GM19351 (cell line): ENCODE measurements at regions not wholly inside any gene's neighbourhood (a gene's known extent, or its start where the extent isn't known, plus 50 kb on each side); places are given as distances from the start of the nearest gene placed in this dataset.

ENCODE experiments used
- ATAC-seq: cut with Tn5 transposase; IDR thresholded peaks from one replicate; pipeline ENCODE4 v1.9.1; 2021; ENCODE audit warnings: mild to moderate bottlenecking, moderate library complexity; ENCODE audit not compliant: unreplicated experiment

DNA sequence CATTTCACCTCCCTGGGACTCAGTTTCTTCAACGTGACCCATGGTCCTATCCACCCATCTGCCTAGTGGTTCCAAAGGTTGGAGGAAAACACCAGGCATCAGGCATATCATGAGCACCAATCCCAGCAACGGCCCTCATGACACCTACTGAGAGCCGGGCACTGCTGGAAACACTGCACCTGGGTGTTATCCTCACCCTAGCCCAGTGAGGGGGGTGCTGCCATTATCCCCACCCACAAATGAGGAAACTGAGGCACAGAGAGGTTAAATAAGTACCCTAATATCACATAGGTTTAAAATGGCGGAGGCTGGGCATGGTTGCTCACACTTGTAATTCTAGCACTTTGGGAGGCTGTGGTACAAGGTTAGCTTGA lies 206.9 kb downstream of the MATN1 start:
- ATAC-seq, result no peak

DNA sequence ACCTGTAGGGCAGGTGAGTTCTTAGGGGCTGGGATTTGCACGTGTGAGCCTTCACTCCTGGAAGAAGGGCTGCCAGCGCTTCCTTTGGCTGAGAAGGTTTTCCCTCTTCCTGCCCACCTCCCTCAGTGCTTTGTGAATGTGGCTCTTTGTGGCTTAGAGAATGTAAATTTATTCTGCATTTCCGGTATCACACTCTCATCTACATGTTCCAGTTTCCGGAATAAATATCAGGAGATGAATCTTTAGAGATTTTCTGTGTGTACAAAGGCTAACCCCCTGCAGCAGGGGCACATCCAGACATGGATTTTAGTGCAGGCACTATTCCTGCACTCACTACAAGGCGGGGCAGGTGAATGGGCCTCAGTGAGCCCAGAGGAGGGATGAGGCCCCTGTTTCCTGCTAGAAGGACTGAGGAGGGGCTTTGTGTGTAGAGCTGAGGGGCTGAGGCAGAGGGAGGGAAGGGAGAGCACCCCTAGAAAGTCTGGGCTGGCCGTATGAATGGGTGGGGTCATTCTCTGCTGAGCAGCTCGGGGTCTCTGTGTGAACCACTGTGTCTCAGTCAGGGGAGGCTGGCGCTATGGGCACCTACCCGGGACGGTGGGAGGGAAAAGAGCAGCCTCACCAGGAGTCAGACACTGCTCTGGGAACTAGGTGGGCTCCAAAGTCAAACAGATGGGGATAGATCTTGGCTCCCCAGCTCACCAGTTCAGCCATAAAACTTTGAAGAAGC lies 207.5 kb downstream of the MATN1 start:
- no peak for ATAC-seq

DNA sequence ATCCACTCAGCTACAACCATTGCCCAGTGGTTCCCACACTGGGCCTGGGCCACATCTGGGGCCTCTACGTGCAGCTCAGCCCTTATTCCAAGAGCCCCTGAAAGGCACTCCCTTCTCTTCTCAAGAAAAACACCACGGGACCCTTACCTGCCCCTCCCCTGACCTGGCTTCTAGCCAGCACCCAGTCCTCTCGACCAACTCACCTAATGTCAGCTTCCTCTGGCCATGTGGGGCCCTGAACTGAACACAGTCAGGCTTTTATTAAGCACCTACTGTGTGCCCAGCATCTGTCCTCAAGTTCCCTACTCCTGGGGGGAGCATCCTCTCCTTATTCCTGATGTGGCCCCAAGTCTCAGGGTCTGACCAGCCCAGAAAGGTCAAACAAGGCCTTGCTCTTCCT lies 208.4 kb downstream of the MATN1 start:
- ATAC-seq, result no peak

DNA sequence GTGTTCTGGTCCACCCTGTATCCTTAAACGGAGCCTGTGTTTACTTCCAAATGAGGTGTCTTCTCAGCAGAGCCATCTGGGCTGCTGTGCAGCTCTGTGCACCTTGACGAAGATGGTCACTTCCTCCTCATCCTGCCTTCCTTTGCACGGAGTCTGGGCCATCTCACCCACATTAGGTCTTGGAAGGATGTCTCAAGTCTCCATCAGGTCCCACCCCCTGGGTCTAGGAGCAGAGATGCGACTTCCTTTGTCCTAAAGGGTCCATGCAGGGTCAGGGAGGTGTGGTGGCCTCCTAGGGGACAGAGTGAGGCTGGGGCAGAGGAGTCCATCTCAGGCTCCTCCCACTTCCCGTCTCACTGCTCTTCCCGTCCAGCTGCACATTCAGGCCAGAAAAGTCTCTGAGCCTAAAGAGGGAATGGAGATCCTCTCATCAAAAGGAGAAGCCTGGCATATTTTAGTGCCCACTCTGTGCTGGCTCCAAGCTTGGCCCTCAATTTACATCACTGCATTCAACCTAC lies 209.2 kb downstream of the MATN1 start:
- ATAC-seq, result no peak

DNA sequence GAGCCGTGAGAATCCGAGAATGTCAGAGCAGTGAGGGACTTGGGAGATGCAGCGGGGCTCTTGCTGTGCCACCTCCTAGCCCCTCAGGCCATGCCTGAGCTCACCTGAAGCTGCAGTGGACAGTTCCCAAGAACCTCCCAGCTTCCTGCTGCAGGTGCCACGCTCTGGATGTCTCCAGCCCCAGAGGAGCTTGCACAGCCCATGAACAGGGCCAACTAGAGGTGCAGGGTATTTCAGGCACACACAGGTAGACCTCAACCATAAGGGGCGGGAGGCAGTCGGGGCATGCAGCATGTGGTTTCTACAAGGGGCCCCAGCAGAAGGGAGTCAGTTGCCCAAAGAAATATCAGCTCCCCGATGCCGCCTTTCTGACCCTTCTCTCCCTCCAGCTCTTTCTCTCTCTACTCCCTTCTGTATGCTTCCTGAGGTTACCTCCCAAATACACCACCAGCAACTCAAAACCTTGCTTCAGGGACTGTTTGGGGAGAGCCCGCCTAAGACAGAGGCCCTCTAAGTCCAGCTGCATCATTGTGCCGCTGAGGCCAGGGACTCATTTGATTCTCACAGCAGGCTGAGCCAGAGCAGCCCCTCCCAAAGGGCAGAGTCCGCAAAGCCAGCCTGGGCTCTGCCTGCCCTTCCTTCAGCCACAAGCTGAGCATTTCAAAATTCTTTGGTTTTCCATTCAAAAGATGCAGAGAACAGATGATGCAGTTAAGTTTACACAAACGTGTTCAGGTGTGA lies 209.8 kb downstream of the MATN1 start:
- ATAC-seq, result no peak

DNA sequence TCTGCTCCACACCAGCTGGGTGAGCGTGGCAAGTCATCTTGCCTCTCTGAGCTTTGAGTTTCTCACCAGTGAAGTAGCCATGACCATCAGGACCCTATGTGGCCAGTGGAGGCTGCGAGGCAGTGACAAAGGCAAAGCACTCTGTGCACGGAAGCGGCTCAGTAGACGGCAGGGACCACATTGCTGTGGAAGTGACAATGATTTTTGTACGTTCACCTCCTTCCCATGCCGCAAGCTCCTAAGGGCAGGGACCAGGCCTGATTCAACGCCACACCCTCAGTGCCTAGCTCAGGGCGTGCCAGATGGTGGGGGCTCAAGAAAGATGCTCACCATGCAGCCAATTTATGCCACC lies 210.5 kb downstream of the MATN1 start:
- no peak for ATAC-seq

DNA sequence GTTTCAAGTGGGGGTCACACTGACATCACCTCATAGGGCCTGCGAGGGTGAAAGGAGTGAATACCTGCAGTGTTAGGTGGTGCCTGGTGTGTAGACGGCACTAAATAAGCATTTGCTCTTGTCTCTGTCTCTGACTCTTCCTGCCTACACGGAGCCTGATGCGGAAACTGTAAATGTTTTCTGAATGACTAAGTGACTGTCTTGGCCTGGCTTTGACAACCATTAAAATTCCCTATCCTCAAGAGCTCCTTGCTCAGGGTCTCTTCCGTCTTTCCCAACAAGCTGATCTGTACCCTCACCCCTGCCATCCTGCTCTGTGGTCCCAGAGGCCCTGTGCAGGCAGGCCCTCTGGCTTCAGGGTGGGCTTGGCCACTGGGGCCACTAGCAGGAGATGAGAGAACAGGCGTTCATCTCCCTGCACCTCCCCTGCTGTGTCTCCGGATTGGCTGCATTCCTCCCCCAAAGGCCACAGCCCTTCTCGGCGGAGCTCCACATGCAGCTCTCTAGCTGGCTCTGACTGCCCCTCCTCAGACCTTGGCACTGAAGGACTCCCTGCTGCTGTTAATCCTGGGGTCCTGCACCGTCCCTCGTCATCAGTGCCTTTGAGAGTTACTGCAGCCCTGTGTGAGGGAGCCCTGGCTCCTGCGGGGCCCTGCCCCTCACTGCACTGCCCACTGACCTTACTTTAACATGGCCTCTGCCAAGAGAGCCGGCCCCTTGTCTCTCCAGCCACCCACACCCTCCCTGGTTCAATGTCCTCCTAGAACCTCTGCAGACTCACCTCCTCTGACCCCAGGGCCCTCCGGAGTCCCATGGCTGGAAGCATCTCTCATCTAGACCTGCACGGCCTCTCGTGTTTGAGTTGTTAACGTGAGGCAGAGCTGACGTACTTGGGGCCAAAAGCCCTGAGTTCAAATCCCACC lies 211.1 kb downstream of the MATN1 start:
- no peak for ATAC-seq

DNA sequence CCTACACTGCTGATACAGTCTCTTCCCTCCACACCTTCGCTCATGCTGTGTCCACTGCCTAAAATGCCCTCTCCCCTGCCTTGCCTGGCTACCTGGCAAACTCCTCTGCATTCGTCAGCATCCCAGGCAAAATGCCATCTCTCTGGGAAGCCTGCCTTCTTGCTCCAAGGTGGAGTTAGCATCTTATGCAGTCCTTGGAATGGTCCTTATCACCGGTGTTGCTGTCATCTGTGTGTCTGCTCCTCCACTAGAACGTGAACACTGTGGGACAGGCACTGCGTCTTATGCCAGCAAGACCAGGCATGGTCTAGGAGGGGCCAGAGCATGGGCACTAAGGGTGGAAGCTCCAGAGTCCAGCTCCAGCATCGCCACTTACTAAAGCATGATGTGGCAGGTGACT lies 211.8 kb downstream of the MATN1 start:
- ATAC-seq, result no peak

DNA sequence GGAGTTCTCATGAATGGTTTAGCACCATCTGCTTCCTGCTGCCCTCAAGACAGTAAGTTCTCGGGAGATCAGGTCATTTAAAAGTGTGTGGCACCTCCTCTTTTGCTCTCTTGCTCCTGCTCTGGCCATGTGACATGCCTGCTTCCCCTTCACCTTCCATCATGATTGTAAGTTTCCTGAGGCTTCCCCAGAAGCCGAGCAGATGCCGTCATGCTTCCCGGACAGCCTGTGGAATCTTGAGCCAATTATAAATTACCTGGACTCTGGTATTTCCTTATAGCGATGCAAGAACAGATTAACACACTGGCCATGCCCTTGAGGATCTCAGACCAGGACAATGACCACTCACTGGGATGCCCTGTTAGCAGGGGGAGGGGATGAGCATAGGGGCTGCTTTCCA lies 212.3 kb downstream of the MATN1 start:
- ATAC-seq, result no peak

DNA sequence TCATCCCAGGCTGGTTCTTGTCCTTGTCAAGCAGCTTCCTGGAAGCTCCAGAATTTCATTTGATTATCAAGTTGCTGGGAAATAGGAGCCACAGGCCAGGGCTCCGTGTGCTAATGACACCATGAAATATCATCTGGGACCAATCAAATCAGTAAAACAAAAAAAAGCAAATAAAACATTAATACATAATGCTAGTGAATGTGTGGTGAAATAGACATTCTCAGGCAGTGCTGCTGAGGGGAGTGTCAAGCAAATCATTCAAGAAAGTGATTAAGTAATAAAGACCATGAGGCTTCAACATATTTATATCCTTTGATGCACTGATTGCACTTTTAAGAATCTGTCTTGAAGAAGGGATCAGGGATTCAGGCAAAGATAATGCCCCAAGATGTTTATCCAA lies 213.7 kb downstream of the MATN1 start:
- ATAC-seq, result no peak

DNA sequence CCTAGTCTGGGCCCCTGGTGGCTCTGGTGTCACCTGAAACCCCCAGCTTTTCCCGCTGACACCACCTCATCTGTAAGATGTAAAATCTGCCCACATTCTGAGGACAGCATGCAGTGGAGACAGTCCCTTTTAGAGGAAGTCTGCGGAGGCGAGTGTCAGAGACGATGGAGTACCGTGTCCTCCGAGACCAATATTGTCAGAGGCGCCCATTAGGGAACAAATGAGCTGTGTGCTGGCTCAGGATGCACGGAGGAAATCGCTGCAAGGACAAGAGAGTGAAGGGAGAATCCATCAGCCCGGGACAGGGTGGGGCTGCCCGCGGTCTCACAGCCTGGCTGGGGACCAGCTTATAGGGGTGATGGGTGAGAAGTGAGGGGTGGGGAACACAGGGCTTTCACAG lies 214.8 kb downstream of the MATN1 start:
- ATAC-seq, result no peak

DNA sequence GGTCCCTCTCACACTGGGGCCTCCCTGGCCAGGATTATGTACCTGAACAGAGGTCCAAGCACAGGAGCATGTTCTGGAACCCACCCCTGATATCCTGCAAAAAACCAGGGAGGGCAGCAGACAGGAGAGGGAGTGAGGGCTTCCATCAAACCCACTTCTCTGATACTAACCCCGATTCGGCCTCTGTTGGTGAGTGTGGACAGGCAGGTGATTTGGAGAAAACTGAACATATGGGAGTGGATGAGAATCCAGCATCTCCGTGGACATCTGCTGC lies 215.3 kb downstream of the MATN1 start:
- ATAC-seq, result no peak

DNA sequence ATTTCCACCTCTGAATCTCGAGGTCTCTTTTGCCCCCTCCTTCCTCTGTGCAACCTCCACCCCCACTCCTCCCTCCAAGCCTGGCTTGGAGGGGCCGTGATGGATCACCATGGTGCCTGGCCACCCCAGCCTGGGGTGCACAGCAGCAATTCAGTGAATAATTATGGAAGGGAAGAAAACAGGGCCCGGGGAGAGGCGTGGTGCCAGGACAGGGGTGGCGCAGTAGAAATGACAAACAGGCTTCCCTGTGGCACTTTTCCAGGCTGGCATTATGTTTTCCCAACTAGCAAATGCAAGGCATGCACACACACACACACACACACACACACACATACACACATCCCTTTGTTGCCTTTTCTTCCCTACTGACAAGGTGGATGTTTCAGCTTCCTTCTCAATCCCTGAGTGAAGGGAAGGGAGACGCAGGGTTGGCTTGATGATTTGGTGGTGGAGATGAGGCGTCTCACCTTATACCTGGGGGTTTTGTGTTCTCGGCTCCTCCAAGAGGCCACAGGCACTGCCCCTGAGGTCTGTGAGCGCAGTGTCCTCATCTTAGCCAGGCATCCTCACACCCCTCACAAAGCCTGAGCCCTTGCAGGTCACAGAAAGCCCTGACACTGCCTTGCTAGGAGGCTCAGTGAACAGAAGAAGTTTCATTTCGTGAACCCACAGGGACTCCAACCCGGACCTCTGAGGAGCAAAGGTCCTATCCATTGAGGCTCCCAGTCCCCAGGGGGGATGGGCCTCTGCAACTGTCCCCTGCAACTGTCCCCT lies 215.8 kb downstream of the MATN1 start:
- no peak for ATAC-seq

DNA sequence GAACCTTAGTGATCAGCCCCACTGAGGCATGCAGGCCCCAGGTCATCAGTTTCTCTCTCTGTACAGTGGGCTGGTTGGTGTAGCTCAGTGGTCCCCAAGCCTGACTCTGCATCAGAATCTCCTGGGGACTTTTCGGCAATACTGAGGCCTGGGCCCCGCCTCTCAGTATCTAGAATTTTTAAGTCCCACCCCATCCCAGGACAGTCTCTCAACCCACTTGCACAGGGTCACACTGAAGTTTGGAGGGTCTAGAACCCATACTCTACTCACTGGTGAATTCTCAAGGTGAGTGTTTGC lies 216.4 kb downstream of the MATN1 start:
- no peak for ATAC-seq

DNA sequence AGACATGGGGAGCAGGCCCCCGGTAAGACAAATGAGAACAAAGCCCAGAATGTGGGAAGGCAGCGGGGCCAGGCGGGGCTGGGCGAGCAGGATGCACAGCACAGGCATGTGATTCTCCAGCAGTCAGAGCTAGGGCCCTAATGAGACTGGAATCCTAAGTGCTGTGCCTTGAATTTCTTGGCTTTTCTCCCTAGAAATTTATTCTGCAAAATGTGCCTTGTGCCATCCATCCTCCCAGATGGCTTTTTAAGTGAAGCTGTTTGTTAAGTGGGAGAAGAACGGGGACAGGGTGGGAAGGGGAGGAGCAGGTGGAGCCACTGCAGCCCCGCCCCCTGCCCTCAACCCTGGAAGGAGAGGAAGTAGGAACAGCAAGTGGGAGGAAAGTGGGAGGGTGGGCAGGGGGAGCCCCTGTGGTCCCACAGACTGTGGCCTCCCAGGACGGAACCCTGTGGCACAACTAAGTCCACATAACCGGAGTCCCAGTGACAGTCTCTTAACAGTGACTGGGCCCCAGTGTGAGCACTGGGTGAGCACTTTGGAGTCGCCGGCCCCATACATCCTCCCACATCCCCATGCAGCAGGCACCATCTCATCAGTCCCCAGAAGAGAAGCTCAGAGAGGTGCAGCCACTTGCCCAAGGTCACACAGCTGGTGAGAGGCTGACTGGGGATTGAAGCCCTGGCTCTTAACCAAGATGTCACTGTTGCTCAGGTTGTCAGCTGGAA lies 216.9 kb downstream of the MATN1 start:
- no peak for ATAC-seq

DNA sequence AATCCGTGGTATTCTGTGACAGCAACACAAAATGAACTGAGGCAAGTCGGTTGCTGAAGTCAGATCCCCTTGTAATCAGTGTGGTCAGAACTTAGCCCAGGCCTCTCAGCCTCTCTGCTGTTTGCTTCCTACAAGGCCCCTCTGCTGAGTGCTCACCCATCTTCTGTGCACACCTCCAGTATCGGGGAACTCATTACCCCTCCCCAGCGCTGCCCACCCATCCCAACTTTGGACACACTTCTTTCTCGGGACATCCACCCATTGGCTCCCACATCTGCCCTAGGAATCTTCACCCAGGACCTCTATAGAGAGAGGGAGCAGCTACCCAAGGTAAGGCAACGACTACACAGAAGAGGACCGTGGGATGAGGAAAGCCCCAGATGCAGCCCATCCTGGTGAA lies 217.5 kb downstream of the MATN1 start:
- no peak for ATAC-seq

DNA sequence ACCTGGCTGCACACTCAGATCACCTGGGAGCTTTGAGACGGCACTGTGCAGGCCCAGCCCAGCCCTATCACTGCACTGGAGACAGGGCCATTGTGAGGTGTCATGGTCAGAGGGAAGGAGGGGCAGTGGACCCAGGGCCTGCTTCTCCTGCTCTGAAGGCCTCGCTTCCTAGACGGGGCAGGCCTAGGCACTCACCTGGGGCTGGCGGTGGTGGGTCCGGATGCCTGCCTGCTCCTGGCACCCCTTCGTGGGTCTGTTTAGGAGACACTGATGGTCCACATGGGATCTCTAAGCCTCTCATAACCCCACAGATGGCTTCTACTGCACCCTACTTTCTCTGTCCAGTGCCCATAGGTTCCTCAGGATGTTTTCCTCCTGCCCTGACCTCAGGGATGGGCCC lies 230.9 kb downstream of the MATN1 start:
- no peak for ATAC-seq

DNA sequence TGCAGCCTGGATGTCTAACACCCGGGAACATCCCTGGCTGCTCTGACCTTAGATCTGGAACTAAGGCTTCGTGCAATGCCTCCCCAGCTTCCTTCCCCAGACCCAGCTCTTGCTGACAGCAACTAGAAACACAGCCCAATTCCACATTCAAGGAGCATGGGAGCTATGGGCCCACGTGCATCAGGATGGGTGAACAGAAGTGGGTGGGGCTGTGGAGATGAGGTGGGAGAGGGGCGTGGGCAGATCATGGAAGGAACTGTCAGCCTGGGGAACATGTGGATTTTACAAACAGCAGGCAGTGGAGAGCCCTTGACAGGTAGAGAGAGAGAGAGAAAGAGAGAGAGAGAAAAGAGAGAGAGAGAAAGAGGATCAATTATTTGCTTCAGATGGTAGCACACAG lies 231.6 kb downstream of the MATN1 start:
- ATAC-seq, result no peak

DNA sequence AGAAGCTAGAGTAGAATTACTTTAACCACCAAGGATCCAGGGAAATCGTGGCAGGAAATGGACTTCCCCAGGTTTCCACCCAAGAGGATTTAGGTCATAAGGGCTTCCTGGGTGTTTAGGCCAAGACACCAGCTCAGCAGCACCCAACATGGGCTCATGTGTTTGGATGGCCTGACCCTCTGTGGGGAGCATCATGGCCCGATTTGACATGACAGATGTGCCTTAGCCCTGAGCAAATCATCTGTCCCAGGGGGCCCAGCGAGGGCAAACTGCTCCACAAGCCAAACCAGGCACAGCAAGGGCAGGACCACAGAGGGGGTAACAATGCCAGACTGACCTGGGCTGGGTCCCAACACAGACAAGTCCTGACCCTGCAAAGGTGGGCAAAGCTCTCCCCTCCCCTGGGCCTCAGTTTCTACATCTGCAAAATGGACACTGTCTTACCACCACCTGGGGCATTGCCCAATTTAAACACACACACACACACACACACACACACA lies 232.8 kb downstream of the MATN1 start:
- no peak for ATAC-seq

DNA sequence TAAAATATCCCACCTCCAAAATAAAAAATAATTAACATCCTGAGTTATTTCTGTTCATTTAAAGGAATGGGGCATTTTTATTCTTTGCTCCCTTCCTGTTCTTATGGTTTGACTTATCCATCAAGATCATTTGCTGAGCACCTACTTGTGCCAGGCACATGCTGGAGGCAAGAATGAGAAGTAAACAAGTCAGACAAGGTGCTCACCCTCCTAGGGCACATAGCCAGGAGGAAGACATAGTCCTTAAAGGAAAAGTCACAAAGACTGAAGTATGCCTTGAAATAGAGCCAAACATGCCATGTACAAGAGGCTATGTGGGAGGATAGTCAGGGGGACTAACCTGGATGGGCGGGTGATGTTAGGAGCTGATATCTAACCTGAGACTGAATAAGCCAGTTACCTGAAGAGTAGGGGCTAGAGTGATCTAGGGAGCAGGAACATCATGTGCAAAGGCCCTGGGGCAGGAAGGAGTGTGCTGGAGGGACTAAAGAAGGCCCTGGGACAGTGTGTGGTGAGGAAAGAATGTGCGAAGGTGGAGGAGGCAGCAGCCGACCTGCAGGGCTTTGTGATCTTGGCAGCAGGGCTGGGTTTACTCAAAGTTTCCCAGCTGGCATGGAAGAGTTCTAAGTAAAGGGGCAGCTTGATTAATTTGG lies 233.5 kb downstream of the MATN1 start:
- ATAC-seq, result no peak
